UCSD-AML1 (cell line): ENCODE measurements at regions not wholly inside any gene's neighbourhood (a gene's known extent, or its start where the extent isn't known, plus 50 kb on each side); places are given as distances from the start of the nearest gene placed in this dataset.
"Not testable (repeated sequence)": the region's sequence is repeated elsewhere in the genome, so short reads cannot be mapped to it uniquely, and the experiment has no call there.

ENCODE experiments used
- DNase-seq: peaks from one replicate; lab custom pipeline; 2025; ENCODE audit not compliant: unreplicated experiment; lab: John Stamatoyannopoulos, UW

DNA sequence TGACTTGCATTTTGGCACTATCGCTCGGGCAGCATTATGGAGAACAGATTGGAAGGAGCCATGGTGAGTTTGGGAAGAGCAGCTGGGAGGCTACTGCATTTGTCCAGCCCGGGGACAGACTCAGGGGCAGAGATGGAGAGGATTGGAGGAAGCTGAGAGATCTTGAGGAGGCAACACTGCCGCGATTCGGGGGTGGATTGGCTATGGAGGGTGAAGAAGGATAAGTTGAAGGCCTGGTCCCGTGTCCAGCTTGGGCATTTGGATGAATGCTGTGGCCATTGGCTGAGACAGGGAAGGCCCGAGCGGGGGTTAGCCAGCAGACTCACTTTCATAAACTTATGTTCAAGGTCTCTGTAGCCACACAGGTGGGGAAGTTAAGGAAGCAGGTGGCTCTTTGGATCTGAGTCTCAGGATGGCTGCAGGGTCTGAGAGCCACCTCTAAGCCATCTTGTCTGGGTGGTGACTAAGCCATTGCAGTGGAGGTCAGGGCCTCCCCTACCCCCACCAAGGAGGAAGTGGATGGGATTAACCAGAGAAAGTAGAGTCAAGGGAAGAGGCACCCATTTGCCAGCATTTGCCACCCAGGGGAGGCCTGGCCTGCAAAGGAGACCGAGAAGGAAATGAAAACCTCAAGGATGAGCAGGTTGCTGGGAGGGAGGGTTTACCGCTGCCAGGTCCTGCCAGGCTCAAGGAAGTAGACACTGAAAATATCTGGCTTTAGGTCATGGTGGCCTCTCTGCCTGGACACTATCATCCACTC is 144.0 kb upstream of the TLE3 start:
- DNase-seq, result no peak

DNA sequence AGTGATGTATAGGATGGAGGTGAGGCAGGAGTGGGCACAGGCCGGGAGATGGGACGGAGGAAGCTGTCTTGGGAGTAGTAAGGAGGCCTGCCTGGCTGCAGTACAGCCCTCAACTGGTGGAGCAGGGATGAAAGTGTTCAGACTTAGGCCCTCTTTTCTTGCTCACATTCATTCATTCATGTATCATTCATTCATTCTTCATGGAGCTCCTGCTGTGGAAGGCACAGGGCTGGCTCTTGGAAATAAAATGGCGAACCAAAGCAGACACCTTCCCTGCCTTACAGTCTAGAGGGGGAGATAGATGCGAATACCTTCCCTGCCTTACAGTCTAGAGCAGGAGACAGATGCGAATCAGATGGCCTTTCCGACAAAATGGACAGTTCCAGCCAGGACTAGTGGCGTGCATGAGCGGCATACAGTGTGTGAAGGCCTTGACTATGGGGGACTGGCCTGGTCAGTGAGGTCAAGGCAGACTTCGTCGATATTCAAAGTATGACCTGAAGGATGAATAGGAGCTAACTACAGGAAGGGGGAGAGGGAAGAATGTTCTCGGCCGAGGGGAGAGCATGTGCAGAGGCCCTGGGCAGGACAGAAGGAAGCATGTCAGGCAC is 143.2 kb upstream of the TLE3 start:
- no peak for DNase-seq

DNA sequence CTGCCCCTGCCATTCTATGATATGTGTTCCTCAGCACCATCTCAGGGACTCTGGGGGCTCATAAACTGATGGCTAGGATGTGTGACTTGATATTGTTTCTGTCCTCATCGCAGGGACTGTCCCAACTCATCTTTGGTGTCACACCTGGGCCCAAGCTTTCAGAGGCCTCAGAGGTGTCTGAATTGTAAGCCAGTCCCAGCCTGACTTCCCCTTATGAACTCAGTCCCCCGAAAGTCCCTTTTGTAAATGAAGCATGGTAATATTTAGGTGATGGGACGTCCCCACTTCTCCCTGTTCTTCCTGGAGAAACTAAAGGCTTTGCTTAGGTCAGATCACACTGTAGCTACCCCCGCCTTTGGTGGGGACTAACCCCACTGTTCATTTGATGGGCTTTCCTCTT is 142.4 kb upstream of the TLE3 start:
- no peak for DNase-seq

DNA sequence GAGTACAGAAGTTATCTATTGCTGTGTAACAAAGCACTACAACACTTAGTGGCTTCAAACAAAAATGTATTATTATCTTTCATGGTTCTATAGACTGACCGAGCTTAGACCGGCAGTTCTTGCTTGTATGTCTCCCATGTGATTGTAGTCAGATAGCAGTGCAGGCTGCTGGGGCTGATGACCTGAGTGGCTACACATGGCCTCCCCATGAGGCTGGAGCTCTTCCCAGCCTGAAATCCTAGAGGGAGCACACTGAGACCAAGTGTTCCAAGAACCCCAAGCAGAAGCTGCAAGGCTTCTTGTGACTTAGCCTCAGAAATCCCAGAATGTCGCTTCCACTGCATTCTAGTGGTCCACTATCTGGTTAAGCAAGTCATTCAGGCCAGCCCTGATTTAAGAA is 141.2 kb upstream of the TLE3 start:
- DNase-seq, result no peak

DNA sequence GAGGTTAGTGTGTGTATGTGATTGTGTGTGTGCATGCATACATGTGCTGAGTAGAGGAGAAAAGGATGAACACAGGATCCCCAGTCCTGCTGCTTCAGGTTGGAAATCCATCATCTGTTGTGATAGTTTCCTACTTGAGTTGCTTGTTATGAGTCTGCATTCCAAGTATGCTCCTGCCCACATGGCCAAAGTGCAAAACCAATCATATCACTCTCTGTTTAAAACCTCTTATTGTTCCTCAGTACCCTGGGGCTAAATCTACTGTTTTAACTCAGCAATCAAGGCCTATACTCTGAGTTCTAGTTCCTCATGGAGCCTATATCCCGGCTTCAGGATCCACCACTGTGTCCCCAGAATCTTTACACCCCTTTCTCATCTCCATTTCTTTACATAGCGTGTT is 139.9 kb upstream of the TLE3 start:
- DNase-seq, result no peak

DNA sequence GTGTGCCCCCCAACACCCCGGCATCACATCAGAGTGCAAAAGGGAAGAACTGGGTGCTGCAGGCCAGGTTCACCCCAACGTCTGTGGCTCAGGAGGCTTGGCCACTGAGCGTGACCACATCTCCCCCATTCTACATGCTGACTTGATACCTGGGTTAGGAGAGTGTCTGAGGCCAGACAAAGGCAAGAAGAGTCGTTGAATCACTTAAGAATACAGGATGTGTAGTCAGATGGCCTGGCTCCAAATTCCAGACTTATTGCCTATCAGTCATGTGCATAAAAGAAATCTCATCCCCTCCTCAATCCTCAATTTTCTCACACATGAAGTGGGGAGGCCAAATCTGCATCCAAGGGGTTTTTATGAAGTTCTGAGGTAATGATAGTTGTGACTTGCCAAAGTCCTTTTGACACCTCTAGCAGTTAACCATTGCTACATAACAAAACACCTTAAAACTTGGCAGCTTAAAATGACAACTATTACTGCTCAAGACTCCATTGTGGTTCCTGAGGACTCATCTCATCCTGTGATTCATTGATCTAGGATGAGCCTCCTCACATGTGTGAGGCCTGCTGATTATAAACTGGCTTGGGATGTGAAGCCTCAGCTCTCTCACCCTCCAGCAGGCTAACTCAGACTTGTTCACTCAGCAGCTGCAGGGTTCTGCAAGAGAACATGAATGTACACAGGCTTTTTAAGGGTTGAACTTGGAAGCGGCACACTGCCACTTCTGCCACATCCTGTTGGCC is 138.8 kb upstream of the TLE3 start:
- DNase-seq, result no peak

DNA sequence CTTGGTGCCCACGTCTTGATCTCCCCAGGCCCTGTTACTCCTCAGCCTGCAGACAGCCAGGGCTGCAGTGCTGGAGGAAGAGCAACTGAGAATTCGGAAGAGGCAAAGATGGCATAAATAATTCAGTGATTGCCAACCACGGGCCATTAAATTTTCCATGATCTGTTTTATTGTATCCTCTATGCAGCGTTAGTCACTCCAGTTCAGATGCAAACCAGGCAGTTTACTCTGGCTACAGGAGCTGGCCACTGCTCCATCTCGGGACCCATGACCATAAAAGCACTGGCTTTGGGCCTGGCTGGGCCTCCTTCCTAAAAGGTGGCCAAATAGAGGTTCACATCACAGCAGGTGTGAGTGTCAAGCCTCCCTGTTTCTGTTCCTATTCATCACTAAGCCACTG is 137.6 kb upstream of the TLE3 start:
- no peak for DNase-seq

DNA sequence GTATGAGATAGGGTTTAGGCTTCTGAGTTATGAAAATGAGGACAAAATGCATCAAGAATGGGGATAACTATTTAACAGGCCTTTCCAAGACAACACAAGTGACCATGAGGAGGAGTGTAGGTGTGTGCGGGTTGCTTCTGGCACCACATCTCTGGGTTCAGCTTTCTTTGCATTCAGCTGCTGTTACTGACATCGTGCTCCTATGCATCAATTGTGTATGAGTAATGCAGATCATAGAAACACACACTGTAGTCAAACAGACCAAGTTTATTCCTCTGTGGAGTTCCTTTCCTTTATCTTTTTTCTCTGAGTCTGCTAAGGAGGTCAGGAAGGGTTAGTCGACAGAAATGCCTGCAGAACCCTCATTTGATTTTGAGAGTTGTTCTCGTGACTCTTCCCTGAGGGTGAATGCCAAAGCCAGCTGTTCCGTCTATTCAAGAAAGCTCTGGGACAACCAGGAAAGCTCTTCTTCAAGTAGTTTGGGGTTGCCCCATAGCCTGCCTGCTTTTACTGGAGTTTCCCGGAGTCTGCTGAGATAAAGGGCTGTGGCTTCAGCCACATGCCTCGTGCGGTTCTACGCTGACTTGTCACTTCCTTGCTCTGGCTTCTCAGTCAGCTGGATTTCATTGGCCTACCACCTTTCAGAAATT is 136.7 kb upstream of the TLE3 start:
- DNase-seq, result peak; percentile 63

DNA sequence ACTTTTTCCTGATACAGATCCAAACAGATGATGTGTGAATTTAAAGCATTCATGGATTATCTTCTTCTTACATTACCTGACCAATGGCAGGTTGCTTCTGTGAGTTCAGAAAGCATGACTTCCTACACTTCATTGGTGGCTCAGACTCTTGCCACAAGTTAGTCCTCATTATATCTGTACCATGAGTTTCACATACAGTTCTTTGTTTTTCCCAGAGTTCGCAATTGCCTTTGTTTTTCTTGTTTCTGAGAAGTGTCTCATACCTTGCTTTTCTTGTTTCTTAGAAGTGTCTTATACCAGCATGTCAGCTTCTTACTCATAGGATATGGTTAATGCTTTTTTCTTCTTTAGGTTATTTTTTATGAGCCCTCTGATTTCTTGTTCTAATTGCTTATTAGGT is 133.8 kb upstream of the TLE3 start:
- no peak for DNase-seq

DNA sequence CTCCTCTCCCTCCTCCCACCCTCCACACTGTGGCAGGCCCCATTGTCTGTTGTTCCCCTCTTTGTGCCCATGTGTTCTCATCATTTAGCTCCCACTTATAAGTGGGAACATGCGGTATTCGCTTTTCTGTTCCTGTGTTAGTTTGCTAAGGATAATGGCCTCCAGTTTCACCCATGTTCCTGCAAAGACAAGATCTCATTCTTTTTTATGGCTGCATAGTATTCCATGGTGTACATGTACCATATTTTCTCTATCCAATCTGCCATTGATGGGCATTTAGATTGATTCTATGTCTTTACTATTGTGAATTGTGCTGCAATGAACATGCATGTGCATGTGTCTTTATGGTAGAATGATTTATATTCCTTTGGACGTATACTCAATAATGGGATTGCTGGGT is 130.2 kb upstream of the TLE3 start:
- not testable (repeated sequence) for DNase-seq

DNA sequence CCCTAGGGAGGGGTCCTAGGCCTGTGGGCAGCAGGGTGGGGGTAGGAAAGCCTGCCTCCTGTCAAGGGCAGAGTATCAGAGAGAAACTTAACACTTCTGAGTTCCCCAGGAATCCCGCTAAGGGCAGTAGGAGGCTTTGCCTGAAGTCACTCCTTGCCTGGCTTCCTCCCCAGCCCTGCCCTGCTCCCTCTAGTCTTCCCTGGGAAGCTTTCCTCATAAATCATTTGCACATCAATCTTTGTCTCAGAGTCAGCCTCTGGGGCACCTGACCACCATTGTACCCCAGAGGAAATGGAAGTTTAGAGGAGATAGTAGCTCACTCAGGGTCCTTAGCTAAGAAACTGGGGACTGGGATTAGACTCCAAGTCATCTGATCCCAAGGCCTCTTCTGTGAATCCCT is 129.4 kb upstream of the TLE3 start:
- no peak for DNase-seq

DNA sequence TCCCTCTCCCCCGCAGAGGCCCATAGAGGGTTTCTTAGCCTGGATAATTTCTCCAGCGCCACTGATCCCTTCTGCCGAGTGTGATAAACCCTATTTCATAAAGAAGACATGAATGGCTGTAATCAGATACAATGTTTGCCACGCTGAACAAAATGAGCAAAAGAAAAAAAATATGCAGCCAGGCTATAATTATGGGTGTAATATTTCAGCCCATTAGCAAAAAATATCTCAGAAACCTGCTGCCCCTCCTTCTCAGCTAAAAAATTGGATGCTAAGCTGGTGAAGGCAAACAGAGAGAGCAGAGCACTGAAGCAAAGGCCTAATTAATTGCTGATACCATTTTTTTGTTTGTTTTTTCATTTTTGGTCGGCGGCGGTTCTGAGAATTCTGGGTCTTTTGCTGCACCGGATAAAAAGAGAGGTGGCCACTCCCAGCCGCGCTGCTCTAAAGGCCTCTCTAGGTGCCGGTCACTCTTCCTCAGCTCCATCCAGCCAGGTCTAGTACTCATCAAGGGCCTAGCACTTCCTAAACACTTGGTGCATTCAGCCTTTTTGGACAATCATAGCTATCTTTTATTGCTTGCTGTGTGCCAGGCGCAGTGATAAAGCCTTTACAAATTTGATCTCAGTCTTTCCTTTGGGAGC is 128.7 kb upstream of the TLE3 start:
- DNase-seq, result no peak

DNA sequence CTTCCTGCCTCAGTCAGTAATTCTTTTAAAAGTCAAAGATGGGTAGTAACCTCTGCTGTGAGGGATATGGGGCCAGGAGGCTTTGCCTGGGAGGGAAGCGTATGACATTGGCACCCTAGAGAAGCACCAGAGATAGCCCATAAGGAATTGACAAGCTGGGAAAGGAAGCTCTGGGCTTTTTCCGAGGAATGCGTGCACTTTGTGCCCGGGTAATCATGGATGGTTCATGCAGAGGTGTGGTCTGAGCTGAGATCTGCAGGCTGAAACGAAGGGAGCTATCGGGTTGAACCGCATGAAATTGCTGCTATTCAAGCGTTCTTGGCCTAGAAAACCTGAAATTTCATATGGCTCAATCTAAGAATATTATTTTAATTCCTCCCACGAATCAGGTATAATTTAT is 127.7 kb upstream of the TLE3 start:
- no peak for DNase-seq

DNA sequence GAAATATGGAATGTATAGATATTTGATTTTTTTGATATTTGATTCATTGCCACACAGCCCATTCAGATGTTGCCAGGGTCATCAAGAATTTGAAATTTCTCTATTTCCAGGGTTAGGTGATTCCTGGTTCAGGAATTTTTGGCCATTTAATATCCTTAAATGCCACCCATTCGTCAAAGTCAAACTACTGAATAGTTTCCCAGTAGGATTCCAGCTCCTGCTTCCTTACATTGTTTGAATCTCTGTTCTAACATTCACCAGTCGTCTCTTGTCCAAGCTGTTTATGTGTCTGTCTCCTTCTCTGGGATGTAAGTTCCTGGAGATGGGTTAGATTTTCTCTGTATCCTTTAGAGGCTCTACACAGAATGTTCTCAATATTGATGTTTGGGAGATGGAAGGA is 124.9 kb upstream of the TLE3 start:
- DNase-seq, result no peak

DNA sequence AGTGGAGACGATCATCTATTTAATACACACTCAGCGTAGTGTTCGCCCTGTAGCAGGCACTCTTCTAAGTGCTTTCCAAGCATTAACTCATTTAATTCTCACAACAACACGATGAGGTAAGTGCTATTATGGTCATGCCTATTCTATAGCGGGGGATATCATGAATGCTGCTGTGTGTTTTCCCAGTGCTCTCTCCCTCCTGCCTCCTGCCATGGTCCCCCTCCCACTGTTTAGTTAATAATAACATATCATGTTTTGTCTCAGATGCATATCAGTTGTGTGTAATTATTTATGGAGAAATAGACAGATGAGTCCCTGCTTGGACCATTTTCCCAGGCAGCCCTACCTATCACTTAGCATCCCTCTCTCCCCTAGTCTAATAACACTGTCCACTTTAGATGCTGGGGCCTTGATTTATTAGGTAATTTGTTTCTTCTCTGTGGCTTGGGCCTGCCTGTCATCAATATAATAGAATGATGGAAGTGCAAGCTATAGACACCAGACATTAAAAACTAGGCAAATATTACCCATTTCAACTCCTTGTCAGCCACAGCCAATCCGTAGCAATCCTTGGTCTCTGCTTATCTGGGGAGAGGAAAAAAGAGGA is 122.9 kb upstream of the TLE3 start:
- no peak for DNase-seq

DNA sequence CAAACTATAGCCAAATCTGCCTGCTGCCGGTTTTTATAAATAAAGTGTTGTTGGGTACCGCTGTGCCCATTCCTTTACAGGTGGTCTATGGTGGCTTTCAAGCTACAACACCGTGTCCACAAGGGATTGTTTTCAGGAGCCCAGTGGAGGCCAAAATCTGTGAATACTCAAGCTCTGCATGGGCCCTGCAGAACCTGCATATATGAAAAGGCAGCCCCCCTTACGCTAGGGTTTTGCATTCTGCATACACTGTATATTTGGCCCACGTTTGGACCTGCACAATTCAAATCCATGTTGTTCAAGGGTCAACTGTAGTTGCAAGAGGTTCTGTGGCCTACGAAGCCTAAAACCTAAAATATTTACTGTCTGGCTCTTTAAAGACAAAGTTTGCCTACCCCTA is 122.2 kb upstream of the TLE3 start:
- no peak for DNase-seq

DNA sequence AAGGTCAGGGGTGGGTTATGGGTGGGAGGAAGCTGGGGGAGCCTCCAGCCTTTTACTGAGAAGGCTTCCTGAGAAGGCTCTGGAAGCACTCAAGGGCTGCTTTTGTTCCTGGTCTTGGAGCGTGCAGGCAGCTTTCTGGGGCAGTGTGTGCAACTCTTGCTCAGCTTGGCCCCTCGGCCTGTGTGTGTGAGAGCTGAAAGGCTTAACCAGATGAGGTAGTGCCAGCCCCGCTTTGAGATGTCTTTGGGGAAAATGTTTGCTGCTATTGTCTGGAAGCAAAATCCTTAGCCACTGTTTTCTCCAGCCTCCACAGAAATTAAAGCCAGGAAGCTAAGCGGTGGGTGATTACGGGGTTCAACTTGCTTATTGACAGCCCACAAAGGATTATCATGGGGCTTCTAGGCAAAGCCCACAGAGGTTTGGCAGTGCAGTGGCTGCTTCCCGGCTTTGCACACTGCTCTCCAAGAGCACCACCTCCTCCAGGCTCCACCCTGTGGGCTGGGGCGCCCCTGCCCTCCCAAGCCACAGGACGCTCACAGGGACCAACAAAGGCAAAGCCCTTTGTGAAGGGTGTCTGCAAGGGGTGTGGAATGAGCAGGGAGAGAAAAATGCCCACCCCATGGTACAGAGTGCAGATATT is 121.7 kb upstream of the TLE3 start:
- DNase-seq, result no peak

DNA sequence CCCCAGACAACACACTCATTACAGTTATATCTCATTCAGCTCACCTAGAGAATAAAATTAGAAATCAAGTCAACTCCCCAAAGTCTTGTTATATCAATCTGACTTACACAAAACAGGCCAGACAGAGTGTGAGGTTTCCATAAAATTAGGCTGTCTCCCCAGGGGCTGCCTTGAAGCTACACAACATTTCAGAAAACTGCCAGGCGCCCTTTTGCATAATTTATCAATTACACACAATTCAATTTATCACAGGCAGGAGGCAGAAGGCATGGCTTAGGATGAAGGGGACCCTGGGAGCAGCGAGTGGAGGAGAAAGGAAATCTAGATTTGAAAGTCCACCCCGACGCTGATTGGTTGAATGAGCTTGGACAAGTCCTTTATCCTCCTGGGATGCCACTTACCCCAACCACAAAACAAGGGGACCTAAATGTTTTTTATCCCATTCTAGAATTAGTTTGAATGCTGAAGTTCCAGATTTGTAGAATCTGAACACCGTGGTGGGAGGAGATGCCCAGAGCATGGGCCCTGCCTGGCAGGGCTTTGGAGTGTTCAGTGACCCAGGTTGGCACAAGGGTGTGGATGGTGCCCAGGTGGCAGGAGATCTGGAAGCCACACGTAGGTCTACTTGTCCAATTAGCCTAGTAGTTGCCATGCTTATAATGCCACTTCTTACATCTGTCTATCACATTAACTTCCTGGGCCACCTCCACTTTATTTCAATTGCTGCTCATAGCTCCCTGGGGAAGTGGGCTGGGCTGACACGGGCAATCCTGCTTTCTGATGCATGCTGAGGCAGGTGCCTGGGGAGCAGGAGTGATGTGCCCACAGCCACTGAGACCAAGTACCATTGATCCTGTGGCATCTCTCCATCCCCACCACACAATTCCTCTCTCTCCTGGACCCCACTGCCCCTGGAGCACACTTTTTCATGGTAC is 119.8 kb upstream of the TLE3 start:
- no peak for DNase-seq

DNA sequence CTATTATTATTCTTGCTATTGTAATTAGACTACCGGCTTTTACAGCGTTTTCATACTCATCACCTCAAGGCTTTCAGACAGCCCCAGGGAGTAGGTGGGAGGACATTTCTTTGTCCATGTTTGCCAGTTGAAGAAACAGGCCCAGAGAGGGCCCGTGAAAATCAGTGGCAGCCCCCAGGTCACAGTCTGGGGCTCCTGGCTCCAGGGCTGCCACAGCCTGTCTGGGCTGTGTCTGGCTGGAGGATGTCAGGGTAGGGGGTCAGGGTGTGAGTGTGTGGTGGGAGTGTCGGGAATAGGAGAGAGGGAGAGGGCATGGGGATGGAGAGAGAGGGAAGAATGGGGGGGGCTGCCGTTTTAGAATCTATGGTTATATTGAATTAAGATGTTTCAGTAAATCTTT is 118.2 kb upstream of the TLE3 start:
- no peak for DNase-seq
